ENCODE measurements at regions not wholly inside any gene's neighbourhood (a gene's known extent, or its start where the extent isn't known, plus 50 kb on each side); places are given as distances from the start of the nearest gene placed in this dataset.

DNA sequence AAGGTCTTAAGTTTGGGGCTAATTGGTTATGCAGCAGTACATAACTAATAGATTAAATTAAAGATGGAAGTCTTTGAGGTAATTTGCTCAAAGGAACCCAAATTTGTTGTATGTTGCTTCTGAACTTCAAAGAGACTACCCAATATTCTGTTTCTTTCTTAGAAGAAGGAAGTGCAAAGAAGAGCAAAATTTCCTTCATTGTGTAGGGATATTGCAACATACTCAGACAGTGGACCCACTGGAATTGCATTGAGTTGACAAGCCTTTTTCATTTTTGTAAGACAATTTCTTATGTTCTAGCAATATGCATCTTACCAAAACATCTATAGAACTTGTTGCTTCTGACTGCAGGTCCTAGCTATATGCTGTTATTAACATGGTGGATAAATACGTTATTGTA lies 527.8 kb downstream of the SH2D4B start:
- no peak for TF ChIP-seq POLR2A (IDR thresholded peaks at IDR 0.05)
- TF ChIP-seq, protein P1, sequence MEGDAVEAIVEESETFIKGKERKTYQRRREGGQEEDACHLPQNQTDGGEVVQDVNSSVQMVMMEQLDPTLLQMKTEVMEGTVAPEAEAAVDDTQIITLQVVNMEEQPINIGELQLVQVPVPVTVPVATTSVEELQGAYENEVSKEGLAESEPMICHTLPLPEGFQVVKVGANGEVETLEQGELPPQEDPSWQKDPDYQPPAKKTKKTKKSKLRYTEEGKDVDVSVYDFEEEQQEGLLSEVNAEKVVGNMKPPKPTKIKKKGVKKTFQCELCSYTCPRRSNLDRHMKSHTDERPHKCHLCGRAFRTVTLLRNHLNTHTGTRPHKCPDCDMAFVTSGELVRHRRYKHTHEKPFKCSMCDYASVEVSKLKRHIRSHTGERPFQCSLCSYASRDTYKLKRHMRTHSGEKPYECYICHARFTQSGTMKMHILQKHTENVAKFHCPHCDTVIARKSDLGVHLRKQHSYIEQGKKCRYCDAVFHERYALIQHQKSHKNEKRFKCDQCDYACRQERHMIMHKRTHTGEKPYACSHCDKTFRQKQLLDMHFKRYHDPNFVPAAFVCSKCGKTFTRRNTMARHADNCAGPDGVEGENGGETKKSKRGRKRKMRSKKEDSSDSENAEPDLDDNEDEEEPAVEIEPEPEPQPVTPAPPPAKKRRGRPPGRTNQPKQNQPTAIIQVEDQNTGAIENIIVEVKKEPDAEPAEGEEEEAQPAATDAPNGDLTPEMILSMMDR (IDR thresholded peaks at IDR 0.05): no peak

Data from breast epithelium (tissue), 3 donors.